ENCODE measurements at regions not wholly inside any gene's neighbourhood (a gene's known extent, or its start where the extent isn't known, plus 50 kb on each side); places are given as distances from the start of the nearest gene placed in this dataset.
A peak's percentile ranks its signal among the peaks of the same experiment; 100 is the strongest.

DNA sequence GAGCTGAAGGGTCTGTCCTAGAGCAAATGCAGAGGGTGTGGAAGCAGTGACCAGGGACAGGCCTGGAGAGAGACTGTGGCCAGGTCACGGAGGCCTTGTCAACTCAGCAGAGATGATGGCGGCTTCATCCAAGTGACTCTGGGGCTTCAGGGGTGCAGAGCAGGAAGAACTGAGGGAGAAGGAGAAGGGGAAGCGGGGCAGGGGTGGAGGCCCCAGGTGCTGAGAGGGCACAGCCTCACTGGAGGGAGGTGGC lies 299.1 kb downstream of the ZNF536 start:
- DNase-seq = no peak

DNA sequence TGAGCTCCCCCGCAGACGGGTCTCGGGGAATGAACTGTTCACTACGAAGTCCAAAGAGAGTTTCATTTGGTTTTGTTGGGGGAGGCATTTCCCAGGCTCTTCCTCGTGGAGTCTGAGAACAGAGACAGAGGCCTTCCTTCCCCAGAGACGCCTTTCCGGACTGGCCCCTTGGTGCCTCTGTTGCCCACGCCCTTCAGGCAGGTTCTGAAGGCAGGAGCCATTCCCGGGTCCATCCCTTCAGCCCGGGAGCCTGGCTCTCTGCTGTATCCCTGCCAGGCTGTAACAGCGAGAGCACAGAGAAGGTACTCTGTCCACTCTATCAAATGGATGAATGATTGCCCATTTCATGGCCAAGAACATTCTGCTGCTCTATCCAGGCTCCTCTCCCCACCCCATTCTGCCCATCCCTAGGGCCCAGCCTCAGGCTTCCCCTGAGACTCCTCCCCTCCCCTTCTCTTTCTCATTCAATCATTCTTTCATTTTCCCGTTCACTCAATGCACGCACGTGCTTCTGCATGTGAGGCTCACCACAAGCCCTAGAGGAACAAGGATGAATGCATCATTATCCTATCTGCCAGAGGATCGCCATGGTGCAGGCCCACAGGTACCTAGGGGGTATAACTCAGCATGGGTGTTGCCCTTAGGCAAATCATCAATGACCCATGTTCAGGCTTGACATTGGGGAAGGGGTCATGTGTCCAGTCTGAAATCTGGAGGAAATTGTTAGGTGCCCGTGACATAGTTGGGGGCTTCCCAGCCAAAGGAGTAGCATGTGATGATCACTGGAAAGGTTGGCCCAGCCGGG lies 298.6 kb downstream of the ZNF536 start:
- DNase-seq = no peak

DNA sequence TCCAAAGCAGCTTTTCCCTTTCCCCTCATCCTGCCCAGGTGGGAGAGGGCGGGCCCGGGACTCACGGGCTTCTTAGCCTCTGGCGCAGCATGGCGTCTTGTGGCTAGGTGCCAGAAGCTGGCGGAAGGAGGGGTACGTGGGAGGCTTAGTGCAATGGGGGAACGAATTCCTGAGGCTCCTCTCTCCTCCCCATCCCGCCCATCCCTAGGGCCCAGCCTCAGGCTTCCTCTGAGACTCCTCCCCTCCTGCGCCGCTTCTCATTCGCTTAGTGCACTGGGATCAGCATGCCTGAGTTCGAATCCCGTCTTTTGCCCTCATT lies 297.8 kb downstream of the ZNF536 start:
- DNase-seq = no peak

DNA sequence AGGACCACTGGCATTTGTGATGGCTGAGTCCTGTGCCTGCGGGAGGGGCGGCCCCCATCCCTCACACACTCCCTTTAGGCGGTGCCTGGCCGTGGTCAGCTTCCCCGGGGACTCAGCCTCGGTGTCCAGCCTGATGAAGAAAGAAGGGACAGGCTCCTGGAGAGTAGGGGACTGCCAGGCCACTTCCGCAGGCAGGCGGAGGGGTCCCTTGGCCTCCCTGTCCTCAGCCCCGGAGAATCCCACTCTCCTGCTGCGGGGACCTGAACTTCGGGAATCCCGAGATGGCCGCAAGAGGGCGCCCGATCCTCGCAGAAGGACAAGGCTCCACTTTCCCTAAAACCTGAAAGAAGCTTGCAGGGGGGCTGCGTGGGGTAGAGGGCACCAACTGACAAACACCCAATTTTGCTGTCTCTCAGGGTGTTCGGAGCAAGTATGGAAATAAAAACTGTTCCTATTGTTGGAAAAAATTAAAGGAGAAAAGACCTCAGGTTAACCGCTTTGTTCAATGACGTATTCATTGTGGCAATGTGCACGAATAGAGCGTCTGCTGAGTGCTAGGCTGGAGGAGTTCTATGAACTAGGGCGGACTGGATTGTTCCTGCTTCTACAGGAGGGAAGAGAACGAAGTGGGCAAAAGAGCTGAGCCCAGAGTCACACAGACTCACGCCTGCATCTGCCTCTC lies 297.3 kb downstream of the ZNF536 start:
- DNase-seq = no peak

DNA sequence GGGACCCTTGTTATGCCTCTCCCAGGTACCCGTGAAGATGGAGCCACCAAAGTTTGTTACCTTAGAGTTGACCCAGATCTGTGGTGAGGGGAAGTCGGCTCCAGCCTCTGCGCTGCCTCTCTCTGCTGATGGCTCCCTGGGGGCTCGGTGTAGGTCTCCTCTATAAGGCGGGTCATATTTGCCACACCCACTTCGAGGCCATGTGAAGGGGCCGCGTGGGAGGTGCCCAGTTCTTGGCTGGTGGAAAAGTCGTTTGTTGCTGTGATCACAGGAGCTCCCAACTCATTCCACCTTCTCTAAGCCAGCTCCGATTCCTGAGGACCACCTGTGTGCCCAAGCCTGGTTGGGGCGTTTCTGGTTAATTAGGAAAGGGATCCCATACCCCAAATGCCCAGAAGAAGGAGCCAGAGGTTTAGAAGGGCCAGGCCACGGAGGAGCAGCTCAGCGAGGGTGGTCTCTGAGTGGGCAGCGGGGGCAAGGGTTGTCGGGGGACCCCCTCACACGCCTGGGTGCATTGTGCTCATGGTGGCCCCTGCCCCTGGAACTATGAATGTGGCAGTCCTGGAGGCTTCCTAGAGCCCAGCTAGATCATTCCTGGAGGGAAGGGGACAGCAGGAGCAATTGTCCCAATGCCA lies 296.5 kb downstream of the ZNF536 start:
- no peak for DNase-seq

DNA sequence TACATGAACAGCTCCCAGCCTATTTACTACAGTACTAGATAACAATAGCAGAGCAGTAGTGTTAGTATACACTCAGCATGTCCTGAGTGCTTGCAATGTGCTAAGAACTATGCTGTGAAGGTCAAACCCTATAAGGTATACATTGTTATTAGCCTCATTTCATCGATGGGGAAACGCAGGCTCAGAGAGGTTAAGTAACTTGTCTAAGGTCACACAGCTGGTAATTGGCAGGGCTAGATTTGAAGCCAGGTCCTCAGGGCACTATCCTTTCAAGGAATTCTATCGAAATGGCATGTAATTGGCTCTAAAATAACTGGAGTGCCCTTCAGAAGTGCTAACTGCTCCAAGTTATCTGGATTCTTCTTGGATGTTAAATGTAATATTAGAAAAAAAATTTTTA lies 295.6 kb downstream of the ZNF536 start:
- DNase-seq = no peak

DNA sequence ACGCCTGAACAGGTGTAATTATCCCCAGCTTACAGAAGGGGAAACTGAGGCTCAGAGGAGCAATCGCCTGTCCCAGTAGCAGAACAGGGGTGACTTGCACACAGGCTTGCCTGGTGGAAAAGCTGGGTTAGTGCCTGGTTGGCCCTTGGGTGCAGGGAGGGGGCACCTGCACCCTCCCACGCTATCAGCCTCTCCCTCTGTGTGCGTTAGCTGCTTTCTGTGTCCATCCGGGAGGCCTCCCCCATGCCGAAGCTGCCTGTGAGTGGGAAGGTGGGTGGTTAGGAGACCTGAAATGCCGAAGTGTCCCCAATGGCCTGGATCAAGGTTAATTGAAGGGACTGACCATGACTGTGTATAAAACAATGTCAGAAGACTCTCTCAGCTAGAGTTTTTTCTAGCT lies 295.0 kb downstream of the ZNF536 start:
- no peak for DNase-seq

DNA sequence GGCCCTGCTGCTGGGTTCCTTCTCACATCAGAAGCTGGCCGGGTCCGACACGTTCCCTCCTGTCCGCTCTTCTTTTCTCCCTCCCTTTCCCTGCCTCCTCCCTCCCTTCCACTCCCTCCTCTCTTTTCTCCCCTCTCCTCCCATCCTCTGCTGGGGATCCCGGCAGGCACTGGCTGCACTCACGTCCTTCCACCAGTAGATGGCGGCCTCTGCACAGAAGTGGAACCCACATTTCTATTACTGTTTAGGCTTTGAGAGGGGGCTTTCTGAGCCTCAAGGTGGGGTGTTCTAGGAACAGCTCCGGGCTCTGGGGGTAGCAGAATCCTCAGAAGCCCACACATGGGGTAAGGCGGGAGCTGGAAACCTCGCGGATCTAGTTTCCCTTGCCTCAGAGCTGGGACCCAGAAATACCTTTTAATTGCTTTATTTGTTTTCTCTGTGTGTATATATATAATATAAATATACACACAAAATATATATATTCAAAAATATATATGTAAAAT lies 294.2 kb downstream of the ZNF536 start:
- no peak for DNase-seq

DNA sequence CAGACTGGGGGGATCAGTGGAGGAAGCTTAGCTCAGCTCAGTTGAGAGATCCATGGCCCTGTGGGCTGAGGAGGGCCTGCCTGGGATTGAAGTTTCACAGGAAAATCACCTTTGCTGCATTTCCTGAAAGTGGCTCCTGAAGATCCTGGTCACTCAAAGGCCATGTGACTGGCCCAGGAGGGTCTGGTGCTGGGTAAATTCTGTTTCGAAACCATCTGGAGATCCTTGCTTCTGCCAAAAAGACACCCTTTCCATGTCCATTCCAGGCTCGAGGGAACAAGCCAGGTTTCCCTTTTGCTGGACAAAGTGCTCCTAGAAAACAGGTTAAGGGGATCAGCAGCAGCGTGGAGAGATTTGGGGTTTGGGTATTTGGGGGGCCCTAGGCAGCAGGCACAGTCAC lies 293.3 kb downstream of the ZNF536 start:
- DNase-seq = no peak

DNA sequence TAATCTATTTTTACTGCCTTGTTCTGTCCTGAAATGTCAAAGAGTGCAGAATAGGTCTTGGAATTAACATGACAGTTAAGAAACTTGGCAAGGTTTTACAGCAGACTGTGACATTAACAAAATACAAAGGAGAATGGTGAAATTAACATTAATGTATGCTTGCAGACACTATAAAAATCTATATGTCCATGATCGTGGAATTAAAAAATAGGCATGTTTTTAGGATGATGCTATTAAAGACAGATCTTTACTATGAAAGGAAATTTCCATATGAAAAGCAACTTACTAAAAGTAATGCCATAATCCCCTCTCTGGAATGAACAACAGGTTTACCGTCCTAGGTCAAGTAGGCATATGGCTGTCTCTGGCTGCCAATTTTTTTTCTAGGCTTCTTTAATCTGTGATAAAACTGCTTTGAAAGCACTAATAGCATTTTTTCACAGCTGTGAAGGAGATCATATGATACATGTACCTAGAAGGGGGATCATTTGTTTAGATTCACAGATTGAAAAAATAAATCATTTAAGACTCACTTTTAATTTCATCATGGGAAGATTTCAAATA lies 291.5 kb downstream of the ZNF536 start:
- DNase-seq = no peak

DNA sequence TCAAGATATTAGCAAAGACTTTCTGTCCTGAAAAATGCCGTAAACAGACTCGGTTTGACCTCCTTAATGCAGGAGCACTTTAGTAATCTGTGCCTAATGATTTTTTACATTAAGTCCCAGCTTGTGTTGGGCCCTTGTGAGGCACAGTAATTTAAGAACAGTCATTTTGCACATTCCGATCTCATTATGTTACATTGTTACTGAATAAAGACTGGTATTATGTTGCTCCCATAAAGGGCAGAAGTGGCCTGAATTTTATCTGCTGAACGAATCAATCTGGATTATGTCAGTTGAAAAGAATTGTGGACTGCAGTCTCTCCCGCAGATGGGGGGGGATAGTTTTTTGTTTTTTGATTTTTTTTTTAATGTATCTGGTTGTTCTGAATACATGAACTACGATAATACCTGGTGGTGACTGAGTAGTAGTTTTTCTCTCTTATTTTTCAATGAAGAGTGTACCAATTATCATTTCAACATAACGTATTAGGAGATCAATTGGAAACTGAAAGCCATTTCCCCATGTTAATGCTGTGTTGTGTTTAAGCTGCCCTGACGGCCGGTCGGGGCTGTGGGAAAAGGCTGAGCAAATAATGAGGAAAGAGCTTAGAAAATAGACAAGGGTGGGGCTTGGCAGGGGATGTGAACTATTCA lies 290.2 kb downstream of the ZNF536 start:
- DNase-seq = no peak

DNA sequence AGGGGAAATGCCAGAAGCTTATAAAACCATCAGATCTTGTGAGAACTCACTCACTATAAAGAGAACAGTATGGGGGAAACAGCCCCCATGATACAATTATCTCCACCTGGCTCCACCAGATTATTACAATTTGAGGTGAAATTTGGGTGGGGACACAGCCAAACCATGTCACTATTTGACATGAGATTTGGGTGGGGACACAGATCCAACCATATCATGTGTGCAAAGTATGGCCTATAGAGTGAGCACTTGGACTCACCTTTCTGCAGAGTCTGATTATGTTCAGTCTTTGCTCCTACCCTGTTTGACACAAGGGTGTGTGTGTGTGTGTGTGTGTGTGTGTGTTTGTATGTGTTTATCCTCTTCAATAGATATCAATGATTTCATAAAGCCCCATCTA lies 287.5 kb downstream of the ZNF536 start:
- DNase-seq = no peak

DNA sequence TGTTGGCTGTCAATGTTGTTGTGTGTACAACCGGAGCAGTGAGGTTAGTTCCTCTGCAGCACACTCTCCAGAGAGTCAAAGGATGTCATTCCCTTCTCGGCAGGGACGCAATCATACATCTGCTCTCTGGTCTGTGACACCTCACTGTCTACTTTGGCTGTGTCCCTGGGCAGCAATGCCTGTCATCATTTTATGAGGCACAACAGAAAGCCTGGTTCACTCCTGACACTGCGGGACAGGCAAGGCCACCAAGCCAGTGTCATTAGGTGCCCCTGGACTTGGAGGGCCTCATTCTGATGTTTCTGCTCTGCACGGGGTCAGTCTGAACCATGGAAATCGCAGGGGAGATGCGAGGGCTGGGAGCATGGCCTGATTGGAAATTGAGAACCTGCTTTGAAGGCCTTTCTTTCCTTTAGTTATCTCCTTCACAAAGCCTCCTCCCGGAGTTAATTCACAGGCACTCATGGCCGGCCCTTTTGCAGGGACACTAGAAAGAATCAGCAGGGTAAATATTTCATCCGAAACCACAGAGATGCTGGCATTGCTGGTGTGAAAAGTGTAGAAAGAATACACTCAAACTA lies 284.4 kb downstream of the ZNF536 start:
- DNase-seq = no peak

DNA sequence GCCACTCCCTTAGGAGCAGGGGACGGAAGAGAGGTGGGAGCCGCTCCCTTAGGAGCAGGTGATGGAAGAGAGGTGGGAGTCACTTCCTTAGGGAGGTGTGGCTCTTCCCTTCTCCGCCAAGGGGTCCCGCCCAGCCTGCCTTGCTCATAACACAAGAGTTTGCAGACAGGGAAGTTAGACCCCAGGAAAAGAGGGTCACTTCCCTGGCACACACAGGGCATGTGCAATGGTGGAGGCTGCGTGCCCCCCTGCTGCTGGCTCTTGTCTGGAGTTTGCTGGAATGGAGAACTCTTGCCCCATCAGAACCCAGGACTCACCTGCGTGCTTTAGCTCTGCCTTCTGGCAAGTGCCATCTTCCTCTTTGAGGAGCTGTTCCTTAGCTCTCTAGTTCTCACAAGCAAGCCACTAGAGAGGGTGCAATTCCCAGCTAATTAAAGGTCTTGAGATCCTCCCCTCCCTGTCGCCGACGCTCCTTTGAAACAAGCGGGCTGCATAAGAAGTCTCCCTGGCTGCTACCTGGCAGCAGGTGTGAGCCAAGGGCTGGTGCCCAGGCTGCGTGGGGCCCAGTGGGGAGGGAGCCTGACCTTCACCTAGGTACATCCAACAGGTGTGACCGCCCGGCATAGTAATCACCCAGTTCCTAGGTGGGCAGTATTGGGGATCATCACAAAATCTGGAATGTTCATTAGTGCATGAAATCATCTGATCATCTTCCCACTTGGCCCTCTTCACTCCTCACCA lies 281.6 kb downstream of the ZNF536 start:
- no peak for DNase-seq

DNA sequence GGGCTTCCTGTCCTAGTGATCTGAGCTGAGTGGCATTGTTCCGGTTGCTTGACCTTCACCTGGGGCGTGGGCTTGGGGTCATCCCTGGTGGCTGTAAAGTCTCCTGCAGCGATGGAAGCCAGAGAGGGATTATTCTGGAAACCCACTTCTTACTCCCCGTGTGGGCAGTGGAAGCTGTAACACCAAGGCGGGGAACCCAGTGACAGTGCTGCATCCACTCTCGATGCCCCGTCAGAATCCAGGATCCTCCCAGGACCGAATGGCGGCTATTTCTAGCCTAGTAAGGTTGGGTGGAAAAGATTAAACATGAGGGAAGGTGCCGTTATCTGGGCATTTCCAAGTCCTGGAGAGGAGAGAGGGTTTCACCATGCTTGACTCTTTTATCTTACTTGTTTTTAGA lies 280.6 kb downstream of the ZNF536 start:
- DNase-seq = no peak

DNA sequence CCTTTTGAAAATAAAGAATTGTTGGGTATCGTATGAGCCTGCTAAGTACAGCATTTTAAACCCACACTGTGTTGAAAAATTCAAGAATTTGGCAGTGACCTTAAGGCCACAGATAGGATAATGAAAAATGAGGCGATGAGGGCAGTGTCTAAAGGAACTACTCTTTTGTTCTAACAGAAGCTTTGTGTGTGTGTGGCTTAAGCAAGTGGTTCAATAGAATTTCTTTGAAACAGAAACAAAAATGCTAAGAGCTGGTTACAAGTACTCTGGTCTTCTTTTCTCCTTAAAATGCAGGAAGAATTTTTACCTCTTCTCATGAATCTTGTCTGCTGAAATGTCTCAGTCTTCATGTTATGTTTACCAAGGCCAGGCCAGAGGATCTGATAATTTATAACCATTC lies 279.5 kb downstream of the ZNF536 start:
- DNase-seq = no peak

DNA sequence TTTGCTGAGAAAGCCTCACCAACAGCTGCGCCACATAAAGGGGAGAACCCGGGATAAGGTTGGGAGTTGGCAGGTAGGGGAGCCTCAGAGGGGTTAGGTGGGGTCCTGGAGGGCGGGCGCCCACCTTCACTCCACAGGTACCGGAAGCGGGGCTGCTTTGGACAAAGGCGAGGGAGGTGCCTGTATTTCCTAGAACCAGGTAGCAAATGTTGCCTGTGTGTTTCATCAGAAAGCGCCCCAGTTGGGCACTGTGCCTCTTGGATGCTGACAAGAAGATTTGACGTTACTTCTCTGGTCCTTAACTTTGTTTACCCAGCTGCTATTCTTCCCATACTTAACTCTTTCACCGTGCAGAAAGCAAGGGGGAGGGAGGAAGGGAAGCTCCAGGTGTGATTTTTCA lies 278.9 kb downstream of the ZNF536 start:
- DNase-seq = no peak

DNA sequence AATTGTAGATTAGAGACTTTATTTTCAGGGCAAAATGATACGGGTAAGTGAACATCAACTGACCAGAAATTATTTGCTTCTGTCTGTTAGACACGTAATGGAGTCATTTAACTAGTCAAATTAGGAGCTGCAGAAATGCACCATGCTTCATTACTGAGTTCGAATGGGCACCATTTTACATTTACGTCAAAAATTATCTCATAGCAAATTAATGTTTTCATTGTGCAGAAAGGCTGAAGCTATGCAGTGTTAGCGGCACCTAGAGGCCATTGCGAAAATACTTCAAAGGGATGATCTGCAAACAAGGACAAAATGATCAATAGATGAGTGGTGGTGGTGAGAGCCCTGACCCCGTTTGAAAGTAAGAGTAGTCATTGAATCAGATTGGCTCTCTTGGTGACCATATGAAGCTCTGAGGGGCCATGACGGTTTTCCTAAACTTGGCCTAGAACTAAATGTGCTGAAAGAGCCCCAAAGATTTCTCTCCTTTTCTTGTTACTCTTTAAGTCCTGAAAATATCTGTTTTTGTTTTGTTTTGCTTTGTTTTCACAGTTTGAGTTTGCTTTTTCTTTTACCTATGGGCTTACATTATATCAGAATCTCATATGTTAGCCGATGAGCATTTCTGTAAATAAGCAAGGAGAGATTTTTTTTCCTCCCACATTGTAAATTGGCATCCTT lies 277.9 kb downstream of the ZNF536 start:
- DNase-seq = peak; percentile 67

DNA sequence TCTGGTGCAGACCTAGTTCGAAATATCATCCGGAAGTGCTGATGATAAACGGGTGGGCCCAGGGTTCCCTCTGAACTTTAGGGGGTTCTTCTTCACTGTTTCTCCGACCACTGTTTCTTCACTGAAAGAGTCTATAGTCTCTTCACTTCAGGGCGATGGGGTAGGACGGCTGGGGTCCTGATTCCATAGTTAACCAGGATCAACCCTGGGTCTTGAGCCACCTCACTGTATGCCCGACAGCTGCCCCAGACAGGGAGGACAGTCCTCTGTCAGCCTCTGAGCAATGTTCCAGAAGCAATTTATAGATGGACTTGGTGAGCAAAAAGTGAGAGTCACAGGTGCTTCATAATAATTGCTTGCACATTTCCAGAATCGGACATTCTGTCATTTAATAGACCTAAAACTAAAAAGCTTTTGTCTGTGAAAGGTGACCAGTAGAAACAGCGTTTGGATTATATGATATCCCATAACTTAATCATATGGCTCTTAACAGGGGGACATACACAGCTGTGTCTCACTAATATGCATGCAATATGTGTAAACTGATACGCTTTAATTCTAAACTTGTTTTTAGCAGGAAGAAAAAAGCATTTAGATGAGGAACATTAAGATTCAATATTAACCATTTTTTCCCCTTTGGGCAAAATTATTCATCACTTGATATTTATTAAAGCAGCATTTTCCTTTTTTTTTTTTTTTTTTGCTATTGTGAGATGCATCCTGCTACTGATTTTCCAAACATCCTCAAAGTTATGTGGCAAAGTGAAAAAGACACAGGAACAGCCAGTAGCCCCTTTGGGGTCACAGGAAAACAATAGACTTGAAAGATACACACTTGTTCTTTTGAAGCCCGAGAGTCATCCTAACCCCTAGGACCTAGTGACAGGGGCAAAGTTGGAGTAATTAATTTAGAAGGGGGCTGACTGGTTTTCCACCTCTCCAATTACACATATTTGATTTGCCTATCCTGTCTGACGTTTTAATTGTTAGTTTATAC lies 277.0 kb downstream of the ZNF536 start:
- no peak for DNase-seq

DNA sequence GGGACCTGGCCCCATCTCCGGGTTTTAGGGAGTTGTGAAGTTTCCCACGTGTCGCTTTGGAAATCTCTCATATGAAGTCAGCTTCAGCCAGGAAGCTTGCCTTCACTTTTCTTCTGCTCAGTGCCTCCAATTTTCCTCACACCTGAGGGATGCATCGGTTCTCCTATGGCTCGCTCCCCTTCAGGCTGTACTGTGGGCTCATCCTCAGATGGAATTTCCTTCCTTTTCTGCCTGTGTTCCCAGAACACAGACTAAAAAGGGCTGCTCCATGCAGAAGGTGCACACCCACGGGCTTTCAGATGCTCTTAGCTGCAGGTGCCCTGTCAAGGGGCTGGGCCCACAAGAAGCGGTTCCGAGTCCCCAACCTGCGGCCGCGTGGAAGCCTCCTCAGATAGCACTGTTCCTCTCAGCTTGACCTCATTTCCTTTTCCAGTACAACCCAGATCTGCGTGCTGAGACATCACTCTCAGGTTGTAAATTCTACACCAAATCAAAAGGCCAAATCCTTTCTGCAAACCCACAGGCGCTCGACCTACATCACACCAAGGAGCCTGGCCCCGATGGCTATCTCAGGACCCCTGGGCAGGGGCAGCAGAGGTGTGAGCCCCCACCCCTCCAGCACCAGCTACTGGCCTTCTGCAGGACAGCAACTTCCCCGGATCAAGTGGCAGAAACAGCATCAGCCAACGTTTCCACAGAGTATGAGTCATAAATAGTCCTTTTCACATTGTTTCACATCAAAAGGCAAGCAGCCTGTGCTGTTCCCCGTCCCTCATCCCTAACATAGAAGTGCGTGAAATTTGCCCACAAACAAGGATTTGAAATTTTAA lies 275.9 kb downstream of the ZNF536 start:
- no peak for DNase-seq

Measured in NCI-H1436 treated with DMSO at 0.1 percent for 48 hours (cell line).